ENCODE measurements at regions not wholly inside any gene's neighbourhood (a gene's known extent, or its start where the extent isn't known, plus 50 kb on each side); places are given as distances from the start of the nearest gene placed in this dataset.
"Not testable (repeated sequence)": the region's sequence is repeated elsewhere in the genome, so short reads cannot be mapped to it uniquely, and the experiment has no call there.

DNA sequence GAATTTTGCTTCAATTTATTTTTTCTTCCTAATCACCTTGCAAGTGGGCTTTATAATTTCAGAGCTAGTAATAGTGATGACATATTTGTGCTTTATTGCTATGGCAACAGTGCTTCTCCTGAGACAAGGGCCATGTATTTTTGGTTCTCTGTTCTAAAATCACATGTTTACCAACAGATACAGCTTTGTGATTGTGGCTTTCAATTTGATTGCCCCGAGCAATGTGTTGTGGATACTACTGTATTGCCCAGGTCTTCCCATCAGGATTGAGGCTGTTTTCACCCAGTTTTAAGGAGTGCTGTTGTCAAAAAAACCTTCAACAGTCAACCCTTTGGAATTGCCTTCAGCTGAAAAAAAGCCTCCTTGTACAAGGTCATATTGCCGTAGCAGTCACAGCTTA is 841.4 kb upstream of the VRK2 start:
- H3K4me3 ChIP-seq (ENCODE audit: low read depth, low read length) = no peak overlapping the region
- H3K36me3 ChIP-seq (ENCODE audit: control insufficient read depth, insufficient read depth, low read length) = no peaks in the 10 kb centered on the region
- no peak for DNase-seq (ENCODE audit: low read depth)
- H3K27me3 ChIP-seq (ENCODE audit: control insufficient read depth, insufficient read depth, low read length) = no peaks in the 10 kb centered on the region
- TF ChIP-seq, protein P1, sequence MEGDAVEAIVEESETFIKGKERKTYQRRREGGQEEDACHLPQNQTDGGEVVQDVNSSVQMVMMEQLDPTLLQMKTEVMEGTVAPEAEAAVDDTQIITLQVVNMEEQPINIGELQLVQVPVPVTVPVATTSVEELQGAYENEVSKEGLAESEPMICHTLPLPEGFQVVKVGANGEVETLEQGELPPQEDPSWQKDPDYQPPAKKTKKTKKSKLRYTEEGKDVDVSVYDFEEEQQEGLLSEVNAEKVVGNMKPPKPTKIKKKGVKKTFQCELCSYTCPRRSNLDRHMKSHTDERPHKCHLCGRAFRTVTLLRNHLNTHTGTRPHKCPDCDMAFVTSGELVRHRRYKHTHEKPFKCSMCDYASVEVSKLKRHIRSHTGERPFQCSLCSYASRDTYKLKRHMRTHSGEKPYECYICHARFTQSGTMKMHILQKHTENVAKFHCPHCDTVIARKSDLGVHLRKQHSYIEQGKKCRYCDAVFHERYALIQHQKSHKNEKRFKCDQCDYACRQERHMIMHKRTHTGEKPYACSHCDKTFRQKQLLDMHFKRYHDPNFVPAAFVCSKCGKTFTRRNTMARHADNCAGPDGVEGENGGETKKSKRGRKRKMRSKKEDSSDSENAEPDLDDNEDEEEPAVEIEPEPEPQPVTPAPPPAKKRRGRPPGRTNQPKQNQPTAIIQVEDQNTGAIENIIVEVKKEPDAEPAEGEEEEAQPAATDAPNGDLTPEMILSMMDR (IDR thresholded peaks at IDR 0.05; ENCODE audit: insufficient read depth, low read length, poor library complexity, severe bottlenecking) = no peak

DNA sequence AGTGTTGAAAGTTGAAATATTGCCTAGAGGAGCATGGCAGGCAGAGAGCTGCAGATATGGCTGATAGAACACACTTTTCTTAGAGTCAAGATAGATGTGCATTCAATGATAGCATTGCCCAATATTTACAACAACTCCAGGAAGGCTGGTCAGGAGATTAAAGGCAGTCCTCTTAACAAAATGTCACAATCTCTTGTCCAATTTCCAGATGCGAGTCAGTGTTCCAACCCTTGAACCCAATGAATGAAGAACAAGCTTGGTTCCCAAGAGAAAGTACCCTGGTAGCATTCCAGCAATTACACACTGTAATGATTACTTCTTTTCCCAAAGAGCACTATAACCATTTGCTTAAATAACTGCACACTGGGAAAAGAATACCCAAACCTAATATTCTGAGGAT is 839.4 kb upstream of the VRK2 start:
- no peak for DNase-seq (ENCODE audit: low read depth)
- TF ChIP-seq, protein P1 (IDR thresholded peaks at IDR 0.05; ENCODE audit: insufficient read depth, low read length, poor library complexity, severe bottlenecking) = no peak
- no peak overlapping the region for H3K4me3 ChIP-seq (ENCODE audit: low read depth, low read length)
- no peaks in the 10 kb centered on the region for H3K36me3 ChIP-seq (ENCODE audit: control insufficient read depth, insufficient read depth, low read length)
- H3K27me3 ChIP-seq (ENCODE audit: control insufficient read depth, insufficient read depth, low read length) = no peaks in the 10 kb centered on the region

DNA sequence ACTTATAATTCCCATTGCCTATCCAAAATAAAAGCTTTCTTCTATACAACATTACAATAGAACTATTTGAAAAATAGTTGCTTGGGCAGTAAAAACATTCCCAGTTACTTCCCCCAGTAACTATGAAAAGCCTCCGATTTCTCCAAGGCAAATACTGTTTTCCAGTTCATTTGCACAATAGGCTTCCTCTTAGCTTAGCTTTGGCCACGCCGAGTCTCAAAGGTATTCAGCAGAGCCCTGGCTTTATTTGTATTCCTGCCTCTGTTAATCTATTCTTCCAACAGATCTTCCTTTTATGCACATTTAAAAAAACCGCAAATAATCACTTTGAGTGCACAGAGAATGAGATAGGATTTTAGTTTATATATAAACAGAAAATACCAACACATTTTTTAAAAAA is 836.8 kb upstream of the VRK2 start:
- TF ChIP-seq, protein P1 (IDR thresholded peaks at IDR 0.05; ENCODE audit: insufficient read depth, low read length, poor library complexity, severe bottlenecking) = no peak
- Histone ChIP-seq H3K4me3 (ENCODE audit: low read depth, low read length) (no peak overlapping the region), H3K36me3 (ENCODE audit: control insufficient read depth, insufficient read depth, low read length) (no peaks in the 10 kb centered on the region), H3K27me3 (ENCODE audit: control insufficient read depth, insufficient read depth, low read length) (no peaks in the 10 kb centered on the region)
- DNase-seq (ENCODE audit: low read depth) = no peak

DNA sequence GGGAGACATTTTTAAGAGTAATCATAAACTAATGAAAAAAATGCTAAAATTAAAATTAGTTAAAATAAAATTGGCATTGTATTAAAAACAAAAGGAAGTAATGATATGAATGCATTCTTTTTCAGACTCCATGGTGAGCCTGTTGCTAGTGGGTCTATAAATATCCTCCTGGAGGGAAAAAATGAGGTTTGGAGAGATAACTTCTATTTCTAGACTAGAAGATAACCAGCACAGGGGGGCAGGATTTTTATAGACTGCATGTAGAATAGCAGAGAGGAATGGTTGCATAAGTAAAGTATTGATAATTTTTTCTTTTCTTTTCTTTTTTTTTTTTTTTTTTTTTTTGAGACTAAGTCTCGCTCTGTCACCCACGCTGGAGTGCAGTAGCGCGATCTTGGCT is 835.8 kb upstream of the VRK2 start:
- no peak overlapping the region for H3K4me3 ChIP-seq (ENCODE audit: low read depth, low read length)
- no peaks in the 10 kb centered on the region for H3K27me3 ChIP-seq (ENCODE audit: control insufficient read depth, insufficient read depth, low read length)
- TF ChIP-seq, protein P1 (IDR thresholded peaks at IDR 0.05; ENCODE audit: insufficient read depth, low read length, poor library complexity, severe bottlenecking) = no peak

DNA sequence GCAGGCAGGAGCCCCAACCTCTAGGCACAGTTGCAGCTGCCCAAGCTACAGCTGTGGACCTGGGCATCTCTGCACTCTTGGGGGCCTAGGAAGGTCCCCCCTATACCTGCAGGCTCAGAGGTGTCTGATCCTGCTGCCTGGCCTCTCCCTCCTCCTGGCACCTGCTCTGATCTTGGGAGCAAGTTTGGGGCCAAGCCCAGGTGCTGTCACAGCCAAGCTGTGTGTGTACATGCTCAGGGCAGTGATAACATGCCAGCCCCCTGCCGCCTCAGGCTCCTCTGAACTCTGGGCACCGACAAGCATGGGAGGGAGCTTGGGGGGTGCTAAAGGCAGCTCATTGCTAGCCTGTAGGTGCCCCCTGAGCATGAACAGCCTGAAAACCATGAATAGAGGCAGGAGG is 829.6 kb upstream of the VRK2 start:
- H3K4me3 ChIP-seq (ENCODE audit: low read depth, low read length) = no peak overlapping the region
- TF ChIP-seq, protein P1 (IDR thresholded peaks at IDR 0.05; ENCODE audit: insufficient read depth, low read length, poor library complexity, severe bottlenecking) = no peak
- H3K36me3 ChIP-seq (ENCODE audit: control insufficient read depth, insufficient read depth, low read length) = no peaks in the 10 kb centered on the region
- H3K27me3 ChIP-seq (ENCODE audit: control insufficient read depth, insufficient read depth, low read length) = no peaks in the 10 kb centered on the region
- no peak for DNase-seq (ENCODE audit: low read depth)

More for the DNA sequence above, 835.8 kb upstream of the VRK2 start:
- H3K36me3 ChIP-seq (ENCODE audit: control insufficient read depth, insufficient read depth, low read length) = no peaks in the 10 kb centered on the region
- no peak for DNase-seq (ENCODE audit: low read depth)

DNA sequence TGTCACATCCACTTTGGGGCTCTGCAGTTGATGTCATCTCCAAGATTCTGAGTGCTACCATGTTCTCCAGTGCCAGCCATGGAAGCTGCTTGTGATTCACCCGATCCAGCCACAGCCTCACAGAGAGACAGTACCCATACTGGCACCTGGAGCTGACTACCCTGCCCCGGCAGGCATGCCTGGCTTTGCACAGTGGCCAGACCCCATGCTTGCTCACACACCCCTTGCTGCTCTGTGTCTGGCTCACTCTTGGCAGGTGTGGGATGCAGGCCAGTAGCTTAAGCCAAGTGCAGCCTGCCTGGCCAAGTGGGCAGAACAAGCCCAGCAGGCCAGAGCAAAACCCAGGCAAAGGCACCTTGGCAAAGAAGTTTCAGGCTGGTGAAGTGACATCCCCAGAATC is 828.4 kb upstream of the VRK2 start:
- Histone ChIP-seq H3K36me3 (ENCODE audit: control insufficient read depth, insufficient read depth, low read length) (no peaks in the 10 kb centered on the region), H3K27me3 (ENCODE audit: control insufficient read depth, insufficient read depth, low read length) (no peaks in the 10 kb centered on the region), H3K4me3 (ENCODE audit: low read depth, low read length) (no peak overlapping the region)
- TF ChIP-seq, protein P1 (IDR thresholded peaks at IDR 0.05; ENCODE audit: insufficient read depth, low read length, poor library complexity, severe bottlenecking) = no peak
- no peak for DNase-seq (ENCODE audit: low read depth)

DNA sequence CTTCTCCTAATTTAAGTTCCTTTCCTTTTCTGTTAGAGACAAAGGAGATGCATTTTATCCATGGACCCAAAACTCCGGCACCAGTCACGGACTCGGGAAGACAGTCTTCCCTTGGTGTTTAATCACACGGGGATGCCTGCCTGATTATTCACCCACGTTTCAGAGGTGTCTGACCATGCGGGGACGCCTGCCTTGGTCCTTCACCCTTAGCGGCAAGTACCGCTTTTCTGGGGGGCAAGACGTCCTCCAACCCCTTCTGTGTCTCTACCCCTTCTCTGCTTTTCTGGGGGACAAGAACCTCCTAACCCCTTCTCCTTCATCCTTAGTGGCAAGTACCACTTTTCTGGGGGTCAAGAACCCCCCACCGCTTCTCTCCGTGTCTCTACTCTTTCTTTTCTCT is 816.9 kb upstream of the VRK2 start:
- H3K4me3 ChIP-seq (ENCODE audit: low read depth, low read length); DNase-seq (ENCODE audit: low read depth); H3K36me3 ChIP-seq (ENCODE audit: control insufficient read depth, insufficient read depth, low read length); H3K27me3 ChIP-seq (ENCODE audit: control insufficient read depth, insufficient read depth, low read length): not testable (repeated sequence)

DNA sequence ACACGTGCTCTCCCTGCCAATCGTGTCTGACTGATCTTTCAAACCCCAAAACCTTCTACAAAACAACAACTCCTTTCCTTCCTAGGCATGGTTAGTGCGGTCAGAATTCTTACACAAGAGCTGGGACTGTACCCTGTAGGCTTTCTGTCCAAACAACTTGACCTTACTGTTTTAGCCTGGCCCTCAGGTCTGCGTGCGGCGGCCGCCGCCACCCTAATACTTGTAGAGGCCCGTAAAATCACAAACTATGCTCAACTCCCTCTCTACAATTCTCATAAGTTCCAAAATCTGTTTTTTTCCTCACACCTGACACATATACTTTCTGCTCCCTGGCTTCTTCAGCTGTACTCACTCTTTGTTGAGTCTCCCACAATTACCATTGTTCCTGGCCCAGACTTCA is 814.3 kb upstream of the VRK2 start:
- H3K27me3 ChIP-seq (ENCODE audit: control insufficient read depth, insufficient read depth, low read length); DNase-seq (ENCODE audit: low read depth); H3K36me3 ChIP-seq (ENCODE audit: control insufficient read depth, insufficient read depth, low read length); H3K4me3 ChIP-seq (ENCODE audit: low read depth, low read length): not testable (repeated sequence)

DNA sequence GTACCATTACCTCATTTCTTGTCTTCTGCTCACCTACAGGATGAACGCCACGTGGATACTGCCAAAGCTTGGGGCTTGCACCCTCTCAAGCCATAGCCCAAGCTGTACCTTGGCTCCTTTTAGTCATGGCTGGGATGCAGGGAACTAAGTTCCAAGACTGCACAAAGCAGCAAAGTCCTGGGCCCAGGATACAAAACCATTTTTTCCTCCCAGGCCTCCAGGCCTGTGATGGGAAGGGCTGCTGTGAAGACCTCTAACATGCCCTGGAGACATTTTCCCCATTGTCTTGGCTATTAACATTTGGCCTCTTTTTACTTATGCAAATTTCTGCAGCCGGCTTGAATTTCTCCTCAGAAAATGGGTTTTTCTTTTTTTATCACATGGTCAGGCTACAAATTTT is 795.1 kb upstream of the VRK2 start:
- not testable (repeated sequence) for H3K4me3 ChIP-seq (ENCODE audit: low read depth, low read length); H3K27me3 ChIP-seq (ENCODE audit: control insufficient read depth, insufficient read depth, low read length); H3K36me3 ChIP-seq (ENCODE audit: control insufficient read depth, insufficient read depth, low read length); DNase-seq (ENCODE audit: low read depth)
